C4-2B (cell line): ENCODE measurements at regions not wholly inside any gene's neighbourhood (a gene's known extent, or its start where the extent isn't known, plus 50 kb on each side); places are given as distances from the start of the nearest gene placed in this dataset.

Experiments used
- H3K27ac ChIP-seq: fragments of 450-650 bp; 2 replicates; pipeline ENCODE4 v1.5.1; 2017
- ZFX ChIP-seq: fragments of 450-650 bp; IDR thresholded peaks from 2 replicates; pipeline ENCODE4 v1.6.1; 2017
- TF ChIP-seq, protein P1 (sequence below): fragments of 450-650 bp; conservative IDR thresholded peaks from 2 replicates; pipeline ENCODE4 v1.5.1; 2017; ENCODE audit warnings: mild to moderate bottlenecking

DNA sequence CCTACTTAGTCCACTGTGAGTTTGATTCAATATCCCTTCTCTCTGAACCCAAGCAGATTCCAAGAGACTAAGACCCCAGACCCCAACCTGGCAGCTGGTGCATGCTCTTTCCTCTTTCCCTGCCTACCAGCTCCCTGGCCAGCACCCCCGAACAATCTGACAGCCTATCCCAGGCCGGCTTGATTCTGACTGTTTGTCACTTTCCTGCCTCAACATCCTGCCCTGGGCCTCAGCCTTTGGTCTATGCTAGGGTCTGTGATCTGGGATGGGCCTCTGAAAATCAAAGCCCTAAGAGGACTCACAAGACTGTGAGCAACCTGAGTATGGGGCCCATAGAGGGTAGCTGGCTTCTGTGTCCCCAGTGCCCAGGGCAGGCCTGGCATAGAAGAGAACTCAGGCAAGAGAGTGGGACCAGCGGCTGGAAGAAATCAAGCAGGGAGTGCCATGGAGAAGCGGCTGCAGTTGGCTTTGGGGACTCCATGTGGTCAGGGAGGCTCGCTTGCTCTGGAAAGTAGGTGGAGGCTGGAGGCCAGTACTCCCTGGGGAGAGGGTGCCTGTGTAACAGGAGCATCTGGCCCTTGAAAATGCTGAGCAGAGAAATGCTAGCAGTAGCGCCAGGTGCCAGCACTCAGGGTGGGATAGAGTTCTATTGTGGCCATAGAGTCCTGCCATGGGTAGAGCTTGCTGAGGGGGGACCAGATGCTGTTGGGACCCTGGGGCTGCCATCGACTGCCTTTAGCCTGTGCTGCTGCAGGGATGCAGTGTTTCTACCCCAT lies 343.9 kb downstream of the DYSF start:
- H3K27ac ChIP-seq, result no peak overlapping the region
- no peak for TF ChIP-seq ZFX
- TF ChIP-seq, protein P1, sequence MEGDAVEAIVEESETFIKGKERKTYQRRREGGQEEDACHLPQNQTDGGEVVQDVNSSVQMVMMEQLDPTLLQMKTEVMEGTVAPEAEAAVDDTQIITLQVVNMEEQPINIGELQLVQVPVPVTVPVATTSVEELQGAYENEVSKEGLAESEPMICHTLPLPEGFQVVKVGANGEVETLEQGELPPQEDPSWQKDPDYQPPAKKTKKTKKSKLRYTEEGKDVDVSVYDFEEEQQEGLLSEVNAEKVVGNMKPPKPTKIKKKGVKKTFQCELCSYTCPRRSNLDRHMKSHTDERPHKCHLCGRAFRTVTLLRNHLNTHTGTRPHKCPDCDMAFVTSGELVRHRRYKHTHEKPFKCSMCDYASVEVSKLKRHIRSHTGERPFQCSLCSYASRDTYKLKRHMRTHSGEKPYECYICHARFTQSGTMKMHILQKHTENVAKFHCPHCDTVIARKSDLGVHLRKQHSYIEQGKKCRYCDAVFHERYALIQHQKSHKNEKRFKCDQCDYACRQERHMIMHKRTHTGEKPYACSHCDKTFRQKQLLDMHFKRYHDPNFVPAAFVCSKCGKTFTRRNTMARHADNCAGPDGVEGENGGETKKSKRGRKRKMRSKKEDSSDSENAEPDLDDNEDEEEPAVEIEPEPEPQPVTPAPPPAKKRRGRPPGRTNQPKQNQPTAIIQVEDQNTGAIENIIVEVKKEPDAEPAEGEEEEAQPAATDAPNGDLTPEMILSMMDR, result no peak

DNA sequence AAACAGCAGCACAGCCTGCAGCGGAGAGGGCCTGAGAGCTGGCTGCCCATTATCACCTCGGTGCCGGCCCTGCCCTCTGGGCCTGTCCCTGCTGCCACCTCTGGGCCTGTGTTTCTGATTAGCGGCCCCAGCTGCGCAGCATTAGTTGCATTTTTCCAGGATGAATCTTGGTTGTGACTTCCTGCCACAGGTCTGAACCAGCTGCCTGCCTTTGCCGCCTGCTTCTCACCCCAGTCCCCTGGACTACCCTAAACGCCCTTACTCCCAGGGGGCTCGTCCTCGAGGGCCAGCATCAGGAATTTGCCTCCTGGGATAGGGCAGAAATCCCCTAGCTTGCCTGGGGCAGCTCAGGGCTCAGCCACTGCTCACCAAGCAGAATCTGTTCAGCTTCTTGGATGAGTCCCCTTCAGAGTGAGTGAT lies 342.8 kb downstream of the DYSF start:
- TF ChIP-seq, protein P1, result no peak
- TF ChIP-seq ZFX, result no peak
- H3K27ac ChIP-seq, result no peak overlapping the region

DNA sequence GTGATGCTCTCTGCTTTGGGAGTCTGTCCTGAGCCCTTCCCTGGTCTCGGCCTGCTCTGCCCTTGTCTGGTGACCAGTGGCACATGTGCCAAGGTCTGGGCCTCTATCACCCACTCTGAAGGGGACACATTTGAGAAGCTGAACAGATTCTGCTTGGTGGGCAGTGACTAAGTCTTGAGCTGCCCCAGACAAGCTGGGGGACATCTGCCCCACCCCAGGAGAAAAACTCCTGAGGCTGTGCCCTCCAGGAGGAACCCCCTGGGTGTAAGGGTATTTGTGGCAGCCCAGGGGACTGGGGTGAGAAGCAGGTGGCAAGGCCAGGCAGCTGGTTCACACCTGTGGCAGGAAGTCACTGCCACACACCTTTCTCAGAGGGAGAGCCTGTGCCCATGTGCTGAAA lies 342.1 kb downstream of the DYSF start:
- H3K27ac ChIP-seq, result no peak overlapping the region
- TF ChIP-seq ZFX, result no peak
- TF ChIP-seq, protein P1, result no peak

DNA sequence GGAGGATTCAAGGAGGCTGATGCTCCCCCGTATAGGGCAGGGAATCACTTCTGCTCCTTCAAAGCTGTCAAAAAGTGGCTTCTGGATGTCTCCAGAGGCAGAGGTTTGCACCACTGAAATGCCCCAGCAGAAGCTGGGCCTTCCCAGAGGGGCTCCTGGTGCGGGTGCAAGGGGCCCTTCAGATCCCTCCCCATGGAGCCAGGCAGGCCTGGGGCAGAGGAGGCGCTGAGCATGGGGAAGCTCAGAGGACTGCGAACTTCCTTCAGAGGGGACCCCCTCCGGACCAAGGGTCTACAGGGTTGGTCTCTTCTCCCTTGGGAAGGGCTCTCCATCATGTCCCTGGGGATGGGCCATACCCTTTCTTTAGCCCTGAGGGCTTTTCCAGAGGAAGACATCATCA lies 341.2 kb downstream of the DYSF start:
- no peak for TF ChIP-seq ZFX
- TF ChIP-seq, protein P1, result no peak

DNA sequence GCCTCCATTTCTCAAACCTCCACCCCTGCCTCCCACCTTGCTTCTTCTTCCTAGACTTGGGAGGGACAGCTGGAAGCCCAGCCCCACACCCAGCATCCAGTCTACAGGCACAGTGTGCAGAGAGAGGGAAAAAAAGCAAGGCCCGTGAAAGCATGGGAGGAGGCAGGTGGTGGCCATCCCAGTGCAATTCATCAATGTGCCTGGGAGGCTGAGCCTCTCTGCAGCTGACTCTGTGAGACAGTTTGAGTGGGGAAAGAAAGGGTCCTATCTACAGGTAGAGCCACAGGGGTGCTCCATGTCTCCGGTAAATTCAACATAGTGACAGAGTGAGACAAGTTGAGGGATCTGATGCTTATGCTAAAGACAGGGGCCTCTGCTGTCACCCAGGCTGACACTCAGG lies 340.6 kb downstream of the DYSF start:
- TF ChIP-seq ZFX, result no peak
- TF ChIP-seq, protein P1, result no peak
- H3K27ac ChIP-seq, result no peak overlapping the region

More for the DNA sequence above, 341.2 kb downstream of the DYSF start:
- no peak overlapping the region for H3K27ac ChIP-seq

DNA sequence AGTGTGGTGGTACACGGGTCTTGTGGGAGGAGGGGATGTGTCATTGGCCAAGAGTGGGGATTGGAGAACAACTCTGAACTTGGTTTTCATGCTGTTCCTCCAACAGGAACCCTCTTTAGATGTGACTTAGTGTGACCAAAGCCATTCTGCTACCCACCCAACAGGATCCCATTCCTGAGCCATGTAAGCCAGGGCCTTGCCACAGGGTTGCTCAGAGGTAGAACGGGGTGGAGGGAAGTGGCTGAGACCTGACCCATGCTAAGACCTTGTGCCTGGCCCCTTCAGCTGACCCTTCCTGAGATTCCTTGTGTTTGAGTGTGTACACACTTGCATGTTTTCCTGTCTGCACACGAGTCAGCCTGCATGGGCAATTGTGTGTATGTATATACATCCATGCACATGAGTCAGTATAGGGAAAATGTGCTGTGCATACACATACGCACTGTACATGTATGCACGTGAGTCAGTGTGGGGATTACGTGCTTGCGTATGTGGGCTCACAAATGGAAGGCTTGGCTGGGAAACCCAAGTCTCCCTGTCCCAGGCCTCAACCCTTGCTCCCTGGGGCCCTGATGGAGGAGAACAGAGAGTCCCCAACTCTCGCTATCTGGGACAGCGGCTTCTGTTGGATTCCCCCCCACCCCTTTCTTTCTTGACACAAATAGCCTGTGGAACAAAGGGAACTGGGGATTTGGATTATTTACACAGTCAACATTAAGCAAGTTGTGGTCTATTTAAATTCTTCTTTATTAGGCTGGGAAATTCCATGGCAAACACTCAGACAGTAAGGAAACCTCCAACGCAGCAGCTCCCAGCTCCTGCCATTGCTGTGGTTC lies 339.8 kb downstream of the DYSF start:
- H3K27ac ChIP-seq, result no peak overlapping the region
- no peak for TF ChIP-seq ZFX
- TF ChIP-seq, protein P1, result no peak

DNA sequence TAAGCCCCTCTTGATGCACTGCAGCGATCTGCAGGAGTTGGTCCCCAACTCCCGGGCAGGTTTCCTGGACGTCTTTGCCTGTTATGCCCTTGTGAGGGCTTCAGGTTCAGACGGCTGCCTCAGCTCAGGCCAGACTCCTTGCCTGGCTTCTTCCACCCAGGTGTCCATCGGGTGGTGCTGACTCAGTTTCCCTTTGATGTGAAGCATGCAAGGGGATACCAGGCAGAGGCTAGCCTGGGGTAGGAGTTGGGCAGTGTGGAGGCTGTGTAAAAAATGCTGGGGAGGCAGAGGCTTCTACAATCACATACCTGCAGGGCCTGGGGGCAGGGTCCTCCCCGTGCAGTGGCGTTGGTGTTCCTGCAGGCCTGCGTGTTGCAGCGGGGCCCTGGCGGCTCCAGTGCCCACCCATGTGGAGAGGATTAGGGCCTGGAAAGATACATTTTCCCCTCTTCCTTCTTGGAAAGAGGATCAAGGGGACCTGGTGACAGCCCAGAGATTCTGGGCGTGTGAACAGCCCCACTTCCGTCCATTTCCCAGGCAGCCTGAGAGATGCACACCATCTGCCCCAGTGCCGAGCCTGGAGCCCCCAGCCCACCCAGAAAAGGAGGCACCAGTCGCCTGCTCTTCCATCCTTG lies 338.3 kb downstream of the DYSF start:
- no peak overlapping the region for H3K27ac ChIP-seq
- TF ChIP-seq, protein P1, result no peak
- TF ChIP-seq ZFX, result no peak
